ENCODE measurements at regions not wholly inside any gene's neighbourhood (a gene's known extent, or its start where the extent isn't known, plus 50 kb on each side); places are given as distances from the start of the nearest gene placed in this dataset.

GRCh38 chr13:38012096-38012495, 142.5 kb upstream of the TRPC4 start:
- Histone ChIP-seq H3K23me2 (ENCODE audit: insufficient read length, low read depth, low read length, poor library complexity, severe bottlenecking) (no peaks in the 10 kb centered on the region), H3K79me2 (ENCODE audit: insufficient read depth, low read length) (no peaks in the 10 kb centered on the region), H3K14ac (ENCODE audit: insufficient read depth, low read length) (no peak overlapping the region), H3K27me3 (ENCODE audit: insufficient read depth, low read length) (no peaks in the 10 kb centered on the region), H3K4me2 (ENCODE audit: insufficient read depth, insufficient read length, low read length) (no peak overlapping the region), H2AFZ (ENCODE audit: low read length) (no peak overlapping the region), H3T11ph (ENCODE audit: low read length) (no peak overlapping the region), H2BK120ac (ENCODE audit: low read depth, low read length, poor library complexity, severe bottlenecking) (no peak overlapping the region), H3K23ac (ENCODE audit: insufficient read length, low read depth, low read length) (no peak overlapping the region), H4K20me1 (ENCODE audit: control insufficient read depth, insufficient read depth, insufficient read length) (no peaks in the 10 kb centered on the region), H3K4ac (ENCODE audit: low read depth, low read length) (no peak overlapping the region), H3K56ac (ENCODE audit: insufficient read length, low read depth, low read length) (no peak overlapping the region), H3K79me1 (ENCODE audit: insufficient read depth, low read depth, low read length, poor library complexity, severe bottlenecking) (no peaks in the 10 kb centered on the region), H2BK20ac (ENCODE audit: low read depth, low read length, poor library complexity, severe bottlenecking) (no peak overlapping the region), H4K91ac (ENCODE audit: insufficient read length, low read depth, low read length) (no peak overlapping the region), H4K5ac (ENCODE audit: insufficient read length, low read depth, low read length) (no peak overlapping the region), H2BK15ac (ENCODE audit: low read depth, low read length) (no peak overlapping the region), H3K18ac (ENCODE audit: insufficient read length, low read depth, low read length) (no peak overlapping the region), H2BK12ac (ENCODE audit: insufficient read length, low read depth, low read length) (no peak overlapping the region), H3K4me1 (ENCODE audit: insufficient read depth, low read length) (no peaks in the 10 kb centered on the region), H2AK5ac (ENCODE audit: insufficient read length, low read length) (no peak overlapping the region), H3K9me3 (ENCODE audit: control insufficient read depth, low read depth, low read length) (no peaks in the 10 kb centered on the region), H4K8ac (replicated peaks; ENCODE audit: insufficient read length, low read depth, low read length) (no peak overlapping the region), H3K9ac (ENCODE audit: extremely low read depth, insufficient read length, low read length) (no peak overlapping the region), H3K27ac (ENCODE audit: insufficient read length, low read depth, low read length) (no peak overlapping the region), H2BK5ac (ENCODE audit: insufficient read length, low read length) (peak overlapping the region; percentile 26)
- no peak overlapping the region for H3K4me3 Mint-ChIP-seq
- H3K27me3 Mint-ChIP-seq (ENCODE audit: low read depth) = no peaks in the 10 kb centered on the region
- no peaks in the 10 kb centered on the region for H3K4me1 Mint-ChIP-seq
- no peak for TF ChIP-seq CTCF (conservative IDR thresholded peaks at IDR 0.05)
- no peak for DNase-seq
- no CpG with 5 or more reads among the region's 4 CpGs for WGBS (ENCODE audit: extremely low coverage, insufficient read length, low lambda C conversion rate)
- H3K9me3 Mint-ChIP-seq = peaks cover 1 to 4% of the 10 kb centered on the region in 2 experiments; a peak in 2 of 5 replicates
- peaks cover 0 to under 1% (median 0%) of the 10 kb centered on the region in 3 experiments; a peak in 2 of 7 replicates for H3K36me3 Mint-ChIP-seq (ENCODE audit: insufficient read depth in 1 of 3, low read depth in 3 of 3)
- no peak overlapping the region for H3K27ac Mint-ChIP-seq

All from H9 (cell line).